ENCODE measurements at regions not wholly inside any gene's neighbourhood (a gene's known extent, or its start where the extent isn't known, plus 50 kb on each side); places are given as distances from the start of the nearest gene placed in this dataset.

- TF ChIP-seq EP300 (IDR thresholded peaks at IDR 0.05; ENCODE audit: borderline replicate concordance) (no peak), NFIC (IDR thresholded peaks at IDR 0.05) (no peak), EGR1 (IDR thresholded peaks at IDR 0.05) (no peak), TEAD4 (IDR thresholded peaks at IDR 0.05) (no peak), CREB1 (IDR thresholded peaks at IDR 0.05; ENCODE audit: low read depth) (no peak), RAD21 (IDR thresholded peaks at IDR 0.05; ENCODE audit: low read depth) (no peak), CEBPB (IDR thresholded peaks at IDR 0.05) (no peak), TAF1 (IDR thresholded peaks at IDR 0.05; ENCODE audit: low read depth) (no peak), ZBTB7A (IDR thresholded peaks at IDR 0.05; ENCODE audit: low read depth) (no peak), FOXM1 (IDR thresholded peaks at IDR 0.05; ENCODE audit: borderline replicate concordance, low read depth) (no peak)
Measured at GRCh38 chr2:84320940-84321339, 138.1 kb downstream of the SUCLG1 start.

GRCh38 chr2:84319581-84319980 is 139.5 kb downstream of the SUCLG1 start:
- TF ChIP-seq CREB1 (IDR thresholded peaks at IDR 0.05; ENCODE audit: low read depth) (no peak), EP300 (IDR thresholded peaks at IDR 0.05; ENCODE audit: borderline replicate concordance) (no peak), REST (IDR thresholded peaks at IDR 0.05; ENCODE audit: low read depth) (no peak), RAD21 (IDR thresholded peaks at IDR 0.05; ENCODE audit: low read depth) (no peak), NFIC (IDR thresholded peaks at IDR 0.05) (no peak), TEAD4 (IDR thresholded peaks at IDR 0.05) (no peak), FOXM1 (IDR thresholded peaks at IDR 0.05; ENCODE audit: borderline replicate concordance, low read depth) (no peak), CEBPB (IDR thresholded peaks at IDR 0.05) (no peak)

- TF ChIP-seq ZBTB7A (IDR thresholded peaks at IDR 0.05; ENCODE audit: low read depth) (no peak), REST (IDR thresholded peaks at IDR 0.05; ENCODE audit: low read depth) (no peak), TAF1 (IDR thresholded peaks at IDR 0.05; ENCODE audit: low read depth) (no peak), MAX (IDR thresholded peaks at IDR 0.05) (no peak), EGR1 (IDR thresholded peaks at IDR 0.05) (no peak), FOXM1 (IDR thresholded peaks at IDR 0.05; ENCODE audit: borderline replicate concordance, low read depth) (no peak), CREB1 (IDR thresholded peaks at IDR 0.05; ENCODE audit: low read depth) (no peak), EP300 (IDR thresholded peaks at IDR 0.05; ENCODE audit: borderline replicate concordance) (no peak), NFIC (IDR thresholded peaks at IDR 0.05) (no peak), YY1 (IDR thresholded peaks at IDR 0.05; ENCODE audit: low read depth) (no peak), RAD21 (IDR thresholded peaks at IDR 0.05; ENCODE audit: low read depth) (no peak), CEBPB (IDR thresholded peaks at IDR 0.05) (no peak), TCF12 (IDR thresholded peaks at IDR 0.05; ENCODE audit: low read depth) (no peak), USF1 (IDR thresholded peaks at IDR 0.05) (no peak), TEAD4 (IDR thresholded peaks at IDR 0.05) (no peak)
Measured at GRCh38 chr2:84317135-84317534, 141.9 kb downstream of the SUCLG1 start.

GRCh38 chr2:84314901-84315330 is 144.2 kb downstream of the SUCLG1 start:
- TF ChIP-seq RAD21 (IDR thresholded peaks at IDR 0.05; ENCODE audit: low read depth) (peak; percentile 95), CEBPB (IDR thresholded peaks at IDR 0.05) (no peak), MAX (IDR thresholded peaks at IDR 0.05) (no peak), REST (IDR thresholded peaks at IDR 0.05; ENCODE audit: low read depth) (peak; percentile 58; the same call in 1 of the 2 replicates)

GRCh38 chr2:84314250-84314649 is 144.8 kb downstream of the SUCLG1 start:
- no peak for TF ChIP-seq YY1 (IDR thresholded peaks at IDR 0.05; ENCODE audit: low read depth)
- no peak for TF ChIP-seq TAF1 (IDR thresholded peaks at IDR 0.05; ENCODE audit: low read depth)
- TF ChIP-seq EGR1 (IDR thresholded peaks at IDR 0.05): no peak
- TF ChIP-seq ZBTB7A (IDR thresholded peaks at IDR 0.05; ENCODE audit: low read depth): no peak
- TF ChIP-seq FOXM1 (IDR thresholded peaks at IDR 0.05; ENCODE audit: borderline replicate concordance, low read depth): no peak
- TF ChIP-seq MAX (IDR thresholded peaks at IDR 0.05): no peak
